HepG2 (cell line): ENCODE measurements at regions not wholly inside any gene's neighbourhood (a gene's known extent, or its start where the extent isn't known, plus 50 kb on each side); places are given as distances from the start of the nearest gene placed in this dataset.

Source experiments
- ATAC-seq: fragments of 200-7000 bp; cut with Tn5 transposase; 3 replicates; pipeline ENCODE4 v1.9.1; 2020; ENCODE audit warnings: mild to moderate bottlenecking, moderate library complexity
- BruUV-seq: library from RNA; stranded (reverse); fragments of 400-500 nt; replicated peaks from 2 replicates; lab custom pipeline; 2021; lab: Mats Ljungman, UMichigan
- CTCF ChIA-PET: fragments of 300-600 bp; formaldehyde crosslinking; extraction: SDS; loops from one replicate; lab custom pipeline; 2021; ENCODE audit warnings: low total read pairs, inconsistent platforms, low intra/inter-chr PET ratio; lab: Yijun Ruan, JAX
- POLR2A ChIA-PET: fragments of 350-600 bp; sonication (Branson Sonifier 250); formaldehyde crosslinking; loops from one replicate; lab custom pipeline; 2020; ENCODE audit warnings: antibody characterized with exemption, inconsistent platforms; lab: Yijun Ruan, JAX
- DNase-seq: peaks from one replicate; pipeline ENCODE4 v3.0.0-alpha.2; 2015; ENCODE audit warnings: low spot score
- FAIRE-seq: peaks from 3 replicates; lab custom pipeline; 2011; peaks lifted over from hg19 to GRCh38; lab: Jason Lieb, UNC
- H2AFZ ChIP-seq: one replicate; pipeline ENCODE4 v1.6.1; 2011; ENCODE audit warnings: low read length, inconsistent platforms
- H3K27ac ChIP-seq: fragments of 300-600 bp; 3 replicates; pipeline ENCODE4 v1.8.0; 2011; ENCODE audit warnings: mixed run types, mild to moderate bottlenecking, mixed read lengths, low read length, inconsistent platforms; ENCODE audit not compliant: insufficient read depth; ENCODE audit errors: extremely low read length
- H3K27me3 ChIP-seq, 2 experiments: fragments of 200-600 bp in 1 of 2; 2 replicates in 1 of 2; 3 replicates in 1 of 2; pipeline versions ENCODE4 v1.6.0 to v1.8.0; 2011; ENCODE audit warnings: low read length in 2 of 2, mild to moderate bottlenecking in 2 of 2, moderate library complexity in 2 of 2, inconsistent platforms in 1 of 2; ENCODE audit not compliant: insufficient read depth in 2 of 2, control insufficient read depth in 1 of 2
- H3K36me3 ChIP-seq, 2 experiments: fragments of 200-600 bp in 1 of 2; replicated peaks in 1 of 2; 2 replicates in 1 of 2; 3 replicates in 1 of 2; pipeline versions ENCODE4 v1.5.1 to v1.8.0; 2011; ENCODE audit warnings: low read length in 2 of 2, inconsistent platforms in 1 of 2; ENCODE audit not compliant: insufficient read depth in 2 of 2, control insufficient read depth in 1 of 2
- H3K4me1 ChIP-seq: 2 replicates; pipeline ENCODE4 v1.5.1; 2012; ENCODE audit warnings: low read length, inconsistent platforms; ENCODE audit not compliant: insufficient read depth
- H3K4me2 ChIP-seq: 2 replicates; pipeline ENCODE4 v1.6.0; 2011; ENCODE audit warnings: low read depth, low read length, inconsistent platforms
- H3K4me3 ChIP-seq, 3 experiments: fragments of 200-600 bp in 1 of 3; sonication (generic), shearing (Covaris generic) in 1 of 3; replicated peaks in 1 of 3; 2 replicates each; pipeline ENCODE4 v1.5.1; 2011 to 2016; ENCODE audit warnings: low read length in 3 of 3, inconsistent platforms in 2 of 3, low read depth in 2 of 3, mild to moderate bottlenecking in 2 of 3, control low read depth in 1 of 3, mixed read lengths in 1 of 3; ENCODE audit not compliant: insufficient read depth in 1 of 3
- H3K79me2 ChIP-seq: one replicate; pipeline ENCODE4 v1.6.1; 2011; ENCODE audit warnings: low read length, inconsistent platforms; ENCODE audit not compliant: insufficient read depth
- H3K9ac ChIP-seq: 2 replicates; pipeline ENCODE4 v1.6.0; 2011; ENCODE audit warnings: mild to moderate bottlenecking, low read depth, low read length, inconsistent platforms; ENCODE audit not compliant: insufficient read depth
- H3K9me3 ChIP-seq: 2 replicates; pipeline ENCODE4 v1.5.1; 2012; ENCODE audit warnings: mild to moderate bottlenecking, low read length
- H4K20me1 ChIP-seq: 2 replicates; pipeline ENCODE4 v1.6.0; 2011; ENCODE audit warnings: inconsistent platforms, mild to moderate bottlenecking, low read length, moderate library complexity; ENCODE audit not compliant: insufficient read depth
- ETV6 ChIP-seq: sonication (generic); formaldehyde crosslinking; conservative IDR thresholded peaks from 2 replicates; pipeline ENCODE4 v1.4.0; 2020; ENCODE audit warnings: missing genetic modification reagents
- JUN ChIP-seq: sonication (generic); formaldehyde crosslinking; IDR thresholded peaks from 2 replicates; pipeline ENCODE4 v1.4.0; 2020; ENCODE audit warnings: mild to moderate bottlenecking, missing genetic modification reagents
- KDM4B ChIP-seq: sonication (generic); formaldehyde crosslinking; IDR thresholded peaks from 2 replicates; pipeline ENCODE4 v1.4.0; 2020; ENCODE audit warnings: missing genetic modification reagents
- MTF2 ChIP-seq: sonication (generic); formaldehyde crosslinking; IDR thresholded peaks from 2 replicates; pipeline ENCODE4 v1.5.0; 2020; ENCODE audit warnings: missing genetic modification reagents, borderline replicate concordance
- NR2F1 ChIP-seq, 2 experiments: fragments of 450-650 bp in 1 of 2; formaldehyde crosslinking in 1 of 2; IDR thresholded peaks; 2 replicates each; pipeline versions ENCODE4 v1.5.0 to v1.6.1; 2016 to 2020; ENCODE audit warnings: mild to moderate bottlenecking in 1 of 2, missing compliant biosample characterization in 1 of 2, missing genetic modification reagents in 1 of 2, moderate library complexity in 1 of 2
- POGZ ChIP-seq: sonication (generic); formaldehyde crosslinking; IDR thresholded peaks from 2 replicates; pipeline ENCODE4 v1.4.0; 2020; ENCODE audit warnings: mild to moderate bottlenecking, missing genetic modification reagents
- RFX5 ChIP-seq: IDR thresholded peaks from 2 replicates; pipeline ENCODE4 v1.6.1; 2011; ENCODE audit warnings: low read depth, low read length, improper control_type of control experiment
- RNF2 ChIP-seq: fragments of 450-650 bp; conservative IDR thresholded peaks from 2 replicates; pipeline ENCODE4 v1.6.1; 2016; ENCODE audit warnings: low read depth
- SKI ChIP-seq: fragments of 450-650 bp; IDR thresholded peaks from one replicate; pipeline ENCODE4 v1.6.1; 2018; ENCODE audit warnings: mild to moderate bottlenecking; ENCODE audit not compliant: partially characterized antibody
- ZBTB33 ChIP-seq: sonication (generic); formaldehyde crosslinking; IDR thresholded peaks from 2 replicates; pipeline ENCODE4 v1.4.0; 2020; ENCODE audit warnings: missing genetic modification reagents
- ZMYM4 ChIP-seq: sonication (generic); formaldehyde crosslinking; IDR thresholded peaks from 2 replicates; pipeline ENCODE4 v1.8.1; 2023; ENCODE audit warnings: mild to moderate bottlenecking, missing genetic modification reagents
- ZNF234 ChIP-seq: sonication (generic); formaldehyde crosslinking; conservative IDR thresholded peaks from 2 replicates; pipeline ENCODE4 v1.5.1; 2020; ENCODE audit warnings: mild to moderate bottlenecking, missing genetic modification reagents
- ZNF33B ChIP-seq: sonication (generic); formaldehyde crosslinking; IDR thresholded peaks from 2 replicates; pipeline ENCODE4 v1.5.1; 2020; ENCODE audit warnings: mild to moderate bottlenecking, missing genetic modification reagents
- ZNF350 ChIP-seq: sonication (generic); formaldehyde crosslinking; IDR thresholded peaks from 2 replicates; pipeline ENCODE4 v1.4.0; 2020; ENCODE audit warnings: mild to moderate bottlenecking, low read depth, missing genetic modification reagents, borderline replicate concordance
- ZNF446 ChIP-seq: sonication (generic); formaldehyde crosslinking; IDR thresholded peaks from 2 replicates; pipeline ENCODE4 v1.5.0; 2020; ENCODE audit warnings: mild to moderate bottlenecking, missing genetic modification reagents
- ZNF589 ChIP-seq: sonication (generic); formaldehyde crosslinking; conservative IDR thresholded peaks from 2 replicates; pipeline ENCODE4 v1.8.0; 2022; ENCODE audit warnings: mild to moderate bottlenecking, moderate library complexity, missing genetic modification reagents
- ZNF75D ChIP-seq: sonication (generic); formaldehyde crosslinking; IDR thresholded peaks from 2 replicates; pipeline ENCODE4 v1.8.1; 2023; ENCODE audit warnings: missing genetic modification reagents, mild to moderate bottlenecking, borderline replicate concordance
- ZNF883 ChIP-seq: sonication (generic); formaldehyde crosslinking; IDR thresholded peaks from 2 replicates; pipeline ENCODE4 v1.5.1; 2020; ENCODE audit warnings: mild to moderate bottlenecking, missing genetic modification reagents; ENCODE audit errors: not compliant biosample characterization
- in situ Hi-C: cut with HindIII; loops from 2 replicates; pipeline ENCODE4 v1.10.0; 2017; ENCODE audit warnings: low pct_unique_long_range_greater_than_20kb; ENCODE audit not compliant: extremely low pct_ligation_motif_present
- intact Hi-C: fragments of 100-400 bp; cut with micrococcal nuclease; formaldehyde crosslinking; loops from one replicate; pipeline ENCODE4 v1.10.0; 2022; ENCODE audit not compliant: unreplicated experiment
- TF ChIP-seq, protein P1 (sequence below): sonication (generic); formaldehyde crosslinking; conservative IDR thresholded peaks from 2 replicates; pipeline ENCODE4 v1.8.1; 2023; ENCODE audit warnings: missing genetic modification reagents

- no peak overlapping the region for H2AFZ ChIP-seq
- intact Hi-C loops: no loop called here
- ATAC-seq: no peak
- H3K27ac ChIP-seq: no peak overlapping the region
- BruUV-seq: no TSS peak
- FAIRE-seq: no peak
- no peak overlapping the region for H3K4me2 ChIP-seq
- H3K9ac ChIP-seq: no peak overlapping the region
- no peaks in the 10 kb centered on the region for H4K20me1 ChIP-seq
- TF ChIP-seq ZNF234 (CRISPR knock-in tag) (no peak), ZNF33B (CRISPR knock-in tag) (no peak), RFX5 (no peak), ZNF350 (CRISPR knock-in tag) (no peak), ZMYM4 (CRISPR knock-in tag) (no peak), ZNF589 (CRISPR knock-in tag) (no peak), POGZ (CRISPR knock-in tag) (no peak), ZBTB33 (CRISPR knock-in tag) (no peak), ZNF75D (CRISPR knock-in tag) (no peak), ZNF446 (no peak), NR2F1 (CRISPR knock-in tag; IDR thresholded peaks at IDR 0.05) (no peak), SKI (no peak), ZNF883 (CRISPR knock-in tag) (no peak), RNF2 (no peak), KDM4B (CRISPR knock-in tag) (no peak), MTF2 (CRISPR knock-in tag) (no peak), JUN (CRISPR knock-in tag) (no peak), ETV6 (CRISPR knock-in tag) (no peak)
- TF ChIP-seq, protein P1, sequence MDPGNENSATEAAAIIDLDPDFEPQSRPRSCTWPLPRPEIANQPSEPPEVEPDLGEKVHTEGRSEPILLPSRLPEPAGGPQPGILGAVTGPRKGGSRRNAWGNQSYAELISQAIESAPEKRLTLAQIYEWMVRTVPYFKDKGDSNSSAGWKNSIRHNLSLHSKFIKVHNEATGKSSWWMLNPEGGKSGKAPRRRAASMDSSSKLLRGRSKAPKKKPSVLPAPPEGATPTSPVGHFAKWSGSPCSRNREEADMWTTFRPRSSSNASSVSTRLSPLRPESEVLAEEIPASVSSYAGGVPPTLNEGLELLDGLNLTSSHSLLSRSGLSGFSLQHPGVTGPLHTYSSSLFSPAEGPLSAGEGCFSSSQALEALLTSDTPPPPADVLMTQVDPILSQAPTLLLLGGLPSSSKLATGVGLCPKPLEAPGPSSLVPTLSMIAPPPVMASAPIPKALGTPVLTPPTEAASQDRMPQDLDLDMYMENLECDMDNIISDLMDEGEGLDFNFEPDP: no peak
- ChIA-PET POLR2A (no interaction called here), CTCF (no interaction called here)
- in situ Hi-C loops: no loop called here
- H3K9me3 ChIP-seq: no peaks in the 10 kb centered on the region
- no peaks in the 10 kb centered on the region for H3K79me2 ChIP-seq
- peaks cover 0 to 27% of the 10 kb centered on the region in 2 experiments; a peak in 2 of 5 replicates for H3K27me3 ChIP-seq
- peaks cover 7% of the 10 kb centered on the region for H3K4me1 ChIP-seq
- H3K4me3 ChIP-seq: no peak overlapping the region
- DNase-seq: no peak
- H3K36me3 ChIP-seq: no peaks in the 10 kb centered on the region
Measured at GRCh38 chr19:34088292-34088691, 84.0 kb upstream of the LSM14A start.
